ENCODE measurements at regions not wholly inside any gene's neighbourhood (a gene's known extent, or its start where the extent isn't known, plus 50 kb on each side); places are given as distances from the start of the nearest gene placed in this dataset.
"Not testable (repeated sequence)": the region's sequence is repeated elsewhere in the genome, so short reads cannot be mapped to it uniquely, and the experiment has no call there.

- DNase-seq (ENCODE audit: low read depth, low spot score): no peak
These were observed 177.1 kb upstream of the SLC38A2 start for GRCh38 chr12:46549527-46550265.

GRCh38 chr12:46548605-46549071 is 176.1 kb upstream of the SLC38A2 start:
- DNase-seq (ENCODE audit: low read depth, low spot score): no peak

- DNase-seq (ENCODE audit: low read depth, low spot score): no peak
These were observed 175.1 kb upstream of the SLC38A2 start for GRCh38 chr12:46547421-46548354.

- no peak for DNase-seq (ENCODE audit: low read depth, low spot score)
These were observed 174.2 kb upstream of the SLC38A2 start for GRCh38 chr12:46546634-46547273.

- DNase-seq (ENCODE audit: low read depth, low spot score): not testable (repeated sequence)
These were observed 170.8 kb upstream of the SLC38A2 start for GRCh38 chr12:46543378-46543795.

DNA sequence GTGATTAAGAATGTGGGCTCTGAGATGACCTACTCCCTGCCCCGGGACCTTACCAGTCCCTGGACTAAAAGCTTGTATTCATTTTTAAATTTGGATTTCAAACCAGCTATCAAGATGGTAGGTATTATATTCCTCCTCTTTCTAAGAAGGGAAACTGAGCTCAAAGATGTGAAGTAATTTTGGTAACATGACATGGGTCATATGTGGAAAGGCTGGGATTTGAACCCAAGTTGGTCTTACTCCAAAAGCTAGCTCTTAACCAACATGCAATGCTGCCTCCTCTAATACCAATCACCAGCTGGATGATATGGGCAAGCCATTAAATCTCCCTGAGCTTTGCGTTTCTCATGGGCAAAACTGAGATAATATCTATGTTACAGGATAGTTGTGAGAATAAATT is 166.4 kb upstream of the SLC38A2 start:
- no peak for DNase-seq (ENCODE audit: low read depth, low spot score)

GRCh38 chr12:46537387-46537955 is 164.9 kb upstream of the SLC38A2 start:
- DNase-seq (ENCODE audit: low read depth, low spot score): no peak

DNA sequence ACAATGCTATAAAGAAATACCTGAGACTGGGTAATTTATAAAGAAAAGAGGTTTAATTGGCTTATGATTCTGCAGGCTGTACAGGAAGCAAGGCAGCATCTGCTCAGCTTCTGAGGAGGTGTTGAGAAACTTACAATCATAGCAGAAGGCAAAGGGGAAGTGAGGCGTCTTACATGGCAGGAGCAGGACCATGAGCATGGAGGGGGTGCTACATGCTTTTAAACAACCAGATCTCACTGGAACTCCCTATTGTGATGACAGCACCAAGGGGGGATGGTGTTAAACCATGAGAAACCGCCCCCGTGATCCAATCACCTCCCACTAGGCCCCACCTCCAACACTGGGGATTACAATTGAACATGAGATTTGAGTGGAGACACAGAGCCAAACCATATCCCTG is 163.7 kb upstream of the SLC38A2 start:
- not testable (repeated sequence) for DNase-seq (ENCODE audit: low read depth, low spot score)

DNA sequence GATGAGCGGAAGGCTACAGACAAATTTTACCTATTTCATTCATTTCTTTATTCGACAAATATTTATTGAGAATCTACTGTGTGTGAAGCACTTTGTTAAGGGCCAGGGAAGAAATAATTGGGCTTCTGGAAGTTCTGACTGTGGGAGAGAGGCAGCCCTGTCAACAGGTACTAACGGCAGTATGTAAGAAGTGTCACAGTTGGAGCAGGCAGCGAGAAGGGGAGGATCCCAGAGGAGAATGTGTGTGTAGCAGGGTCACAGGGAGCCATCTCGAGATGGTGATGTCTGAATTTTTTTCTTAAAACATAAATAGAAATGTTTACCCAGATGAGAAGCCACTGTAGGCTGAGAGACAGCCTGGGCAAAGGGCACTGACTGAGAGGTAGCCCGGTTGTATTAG is 163.3 kb upstream of the SLC38A2 start:
- DNase-seq (ENCODE audit: low read depth, low spot score): no peak

DNA sequence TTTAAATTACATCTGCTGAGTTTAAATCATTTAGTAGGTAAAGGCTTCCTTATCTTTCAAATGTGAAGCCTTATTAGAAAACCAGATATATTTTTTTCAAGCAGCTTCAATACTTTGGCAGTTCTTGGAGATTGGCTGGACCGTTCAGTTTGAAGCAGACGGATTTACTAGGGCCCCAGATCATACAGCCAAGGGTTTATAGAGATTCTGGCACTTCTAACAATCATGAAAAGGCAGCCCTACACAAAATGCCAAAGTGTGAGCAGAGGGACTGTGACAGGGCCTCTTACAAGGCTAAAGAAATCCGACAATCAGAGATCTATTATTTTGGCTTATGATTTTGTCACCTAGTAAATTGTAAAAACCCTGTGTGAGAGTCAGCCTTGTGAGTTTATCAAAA is 162.8 kb upstream of the SLC38A2 start:
- no peak for DNase-seq (ENCODE audit: low read depth, low spot score)

DNA sequence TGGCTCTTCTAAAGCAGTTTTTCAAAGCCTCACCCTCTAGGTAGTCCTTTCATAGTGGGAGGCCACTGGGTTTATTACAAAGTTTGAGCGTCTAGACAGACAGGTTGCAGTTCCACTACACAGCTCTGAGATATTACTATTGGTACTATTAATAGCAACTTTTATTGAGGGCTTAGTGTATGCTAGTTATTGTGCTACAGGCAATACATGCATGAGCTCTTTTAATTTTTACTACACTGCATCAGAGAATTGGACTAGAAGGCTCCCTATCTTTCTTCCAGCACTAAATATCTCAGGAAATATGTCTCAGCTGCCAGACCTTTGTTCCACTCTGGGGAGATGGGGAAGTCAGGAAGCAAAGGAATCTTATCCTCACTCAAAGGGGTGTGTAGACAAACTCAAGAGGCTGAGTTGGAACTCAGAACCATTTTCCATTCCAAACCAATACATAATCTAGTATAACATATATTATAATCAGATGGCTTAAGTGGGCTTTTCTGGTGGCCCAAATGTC is 161.8 kb upstream of the SLC38A2 start:
- DNase-seq (ENCODE audit: low read depth, low spot score): peak; percentile 26

GRCh38 chr12:46533723-46534122 is 161.2 kb upstream of the SLC38A2 start:
- DNase-seq (ENCODE audit: low read depth, low spot score): peak; percentile 44

DNA sequence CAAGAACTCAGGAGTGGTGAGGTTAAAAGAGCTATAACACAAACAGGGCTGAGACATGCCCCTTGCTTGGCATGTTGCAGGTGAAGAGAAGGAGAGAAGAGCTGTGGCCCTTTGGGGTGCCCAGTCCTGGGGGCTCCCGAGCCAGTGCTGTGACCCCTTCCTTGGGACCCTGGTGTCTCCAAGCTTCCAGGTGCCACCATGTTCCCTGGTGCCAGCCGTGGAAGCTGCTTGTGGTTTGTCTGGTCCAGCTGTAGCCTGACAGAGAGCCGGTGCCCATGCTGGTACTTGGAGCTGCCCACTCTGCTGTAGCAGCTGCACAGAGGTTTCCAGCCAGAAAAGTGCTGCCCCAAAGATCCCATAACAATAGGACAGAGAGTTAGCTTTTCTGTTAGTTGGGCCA is 159.2 kb upstream of the SLC38A2 start:
- DNase-seq (ENCODE audit: low read depth, low spot score): no peak

GRCh38 chr12:46531059-46531785 is 158.6 kb upstream of the SLC38A2 start:
- DNase-seq (ENCODE audit: low read depth, low spot score): no peak

- no peak for DNase-seq (ENCODE audit: low read depth, low spot score)
These were observed 157.9 kb upstream of the SLC38A2 start for GRCh38 chr12:46530373-46531056.

DNA sequence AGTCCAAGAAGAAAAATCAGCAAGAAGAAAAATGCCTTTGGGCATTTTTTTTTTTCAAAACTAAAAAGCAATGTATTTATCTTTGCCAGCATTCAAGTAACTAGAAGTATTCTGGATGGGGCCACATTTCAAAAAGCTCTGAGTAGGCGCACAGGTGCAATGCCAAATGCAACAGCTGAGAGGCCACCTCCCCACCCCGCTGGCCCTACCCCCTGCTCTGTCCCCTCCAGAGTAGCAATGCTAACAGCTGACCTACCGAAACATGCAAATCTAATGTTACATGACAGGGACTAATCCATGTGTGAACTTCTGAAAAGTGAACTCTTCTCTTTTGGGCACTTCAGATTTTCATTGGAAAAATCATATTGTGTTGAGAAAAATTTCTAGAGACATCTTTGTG is 153.7 kb upstream of the SLC38A2 start:
- DNase-seq (ENCODE audit: low read depth, low spot score): no peak

- DNase-seq (ENCODE audit: low read depth, low spot score): peak; percentile 32
These were observed 152.2 kb upstream of the SLC38A2 start for GRCh38 chr12:46524778-46525177.

DNA sequence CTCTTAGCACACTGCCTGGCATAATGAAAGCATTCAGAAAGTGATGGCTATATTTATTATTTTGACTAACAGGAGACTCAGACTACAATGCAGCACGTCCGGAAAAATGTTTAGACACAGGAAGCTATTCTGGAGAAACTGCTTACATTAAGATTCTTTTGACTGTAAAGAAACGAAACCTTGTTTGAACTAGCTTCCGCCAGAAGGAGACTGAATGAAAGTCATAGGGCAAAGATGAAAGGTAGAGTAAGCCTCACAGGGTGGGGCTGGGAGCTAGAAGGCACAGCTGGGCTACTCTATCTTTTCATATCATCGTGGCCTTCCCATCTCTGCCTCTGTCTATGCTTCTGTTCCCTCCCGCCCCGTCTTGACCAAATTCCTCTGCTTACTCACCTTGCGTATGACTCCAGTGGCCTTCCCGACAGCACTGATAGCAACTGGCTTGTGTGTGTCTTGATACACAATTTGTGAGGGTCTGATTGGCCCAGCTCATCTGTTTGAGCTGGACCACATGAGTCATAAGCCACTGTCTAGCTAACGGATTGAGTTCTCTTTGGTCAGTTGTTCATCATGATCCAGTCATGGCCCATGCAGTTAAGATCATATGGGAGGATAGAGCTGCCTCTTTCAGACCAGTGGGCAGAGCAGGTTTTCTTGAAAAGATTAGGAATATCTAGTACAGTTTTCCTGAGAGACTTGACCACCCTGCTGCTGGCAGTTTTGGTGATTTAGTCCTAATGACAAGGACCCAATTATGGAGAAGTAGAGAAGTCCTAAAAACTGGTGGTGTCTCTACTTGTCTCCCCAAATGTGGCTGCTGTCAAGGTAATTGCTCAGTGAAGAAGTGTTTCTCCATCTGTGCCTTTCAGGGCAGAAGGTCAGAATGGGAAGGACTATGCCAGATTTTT is 151.5 kb upstream of the SLC38A2 start:
- DNase-seq (ENCODE audit: low read depth, low spot score): peak; percentile 61

GRCh38 chr12:46523446-46523845 is 150.9 kb upstream of the SLC38A2 start:
- no peak for DNase-seq (ENCODE audit: low read depth, low spot score)

All from pulmonary artery endothelial cell (primary cell).